HFF-Myc (cell line): ENCODE measurements at regions not wholly inside any gene's neighbourhood (a gene's known extent, or its start where the extent isn't known, plus 50 kb on each side); places are given as distances from the start of the nearest gene placed in this dataset.

Source experiments
- DNase-seq: peaks from one replicate; pipeline ENCODE4 v3.0.0-alpha.2; 2011; ENCODE audit warnings: low read depth; ENCODE audit errors: extremely low read depth
- H3K4me3 ChIP-seq: replicated peaks from 2 replicates; pipeline ENCODE4 v1.5.1; 2011; ENCODE audit warnings: low read depth, mild to moderate bottlenecking, control low read depth, low read length
- CTCF ChIP-seq: IDR thresholded peaks from 2 replicates; pipeline ENCODE4 v1.5.1; 2012; ENCODE audit warnings: mild to moderate bottlenecking, low read depth, low read length, control low read depth; ENCODE audit errors: missing control alignments

GRCh38 chr6:148653138-148653776 lies 93.6 kb upstream of the UST start:
- no peak for TF ChIP-seq CTCF
- peak; percentile 10 for DNase-seq
- no peak overlapping the region for H3K4me3 ChIP-seq

- no peak for DNase-seq
- no peak for TF ChIP-seq CTCF
Measured at GRCh38 chr6:148657048-148657447, 89.8 kb upstream of the UST start.

GRCh38 chr6:148658681-148659430 lies 88.0 kb upstream of the UST start:
- H3K4me3 ChIP-seq: no peak overlapping the region
- no peak for TF ChIP-seq CTCF
- no peak for DNase-seq

More at GRCh38 chr6:148657048-148657447, 89.8 kb upstream of the UST start:
- no peak overlapping the region for H3K4me3 ChIP-seq

DNA sequence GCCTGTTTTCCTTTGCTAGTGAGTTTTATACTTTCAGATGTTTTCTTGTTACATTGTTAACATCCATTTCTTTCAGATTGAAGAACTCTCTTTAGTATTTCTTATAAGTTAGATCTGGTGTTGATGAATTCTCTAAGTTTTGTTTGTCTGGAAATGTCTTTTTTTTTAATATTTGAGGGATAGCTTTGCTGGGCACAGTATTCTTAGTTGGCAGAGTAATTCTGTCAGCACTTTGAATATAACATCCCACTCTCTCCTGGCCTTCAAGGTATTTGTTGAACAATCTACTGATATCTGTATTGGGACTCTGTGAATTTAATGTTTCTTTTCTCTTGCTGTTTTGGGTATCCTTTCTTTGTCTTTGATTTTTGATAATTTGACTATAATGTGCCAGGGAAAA lies 79.4 kb upstream of the UST start:
- H3K4me3 ChIP-seq: no peak overlapping the region
- no peak for TF ChIP-seq CTCF
- DNase-seq: no peak

GRCh38 chr6:148671085-148671484 lies 75.7 kb upstream of the UST start:
- no peak overlapping the region for H3K4me3 ChIP-seq
- DNase-seq: no peak
- TF ChIP-seq CTCF: no peak

DNA sequence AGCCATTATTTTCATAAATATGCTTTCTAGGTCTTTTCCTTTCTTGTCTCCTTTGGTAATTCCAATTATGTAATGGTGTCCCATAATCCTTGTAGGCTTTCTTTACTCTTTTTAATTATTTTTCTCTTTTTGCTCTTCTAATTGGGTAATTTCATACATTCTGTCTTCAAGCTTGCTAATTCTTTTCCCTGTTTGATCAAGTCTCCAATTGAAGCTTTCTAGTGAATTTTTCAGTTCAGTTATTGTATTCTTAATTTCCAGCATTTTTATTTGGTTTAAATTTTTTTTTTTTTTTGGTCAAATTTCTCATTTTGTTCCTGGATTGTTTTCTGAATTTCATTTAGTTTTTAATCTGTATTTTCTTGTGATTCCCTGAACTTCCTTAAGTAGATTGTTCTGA lies 74.9 kb upstream of the UST start:
- DNase-seq: no peak

More for the DNA sequence above, 74.9 kb upstream of the UST start:
- TF ChIP-seq CTCF: no peak
- no peak overlapping the region for H3K4me3 ChIP-seq
